Naive thymus-derived CD4-positive, alpha-beta T cell (primary cell): ENCODE measurements at regions not wholly inside any gene's neighbourhood (a gene's known extent, or its start where the extent isn't known, plus 50 kb on each side); places are given as distances from the start of the nearest gene placed in this dataset.

ENCODE experiments used
- ATAC-seq: fragments of 150-1000 bp; cut with Tn5 transposase; 2 replicates; pipeline ENCODE4 v1.10.0; 2021; ENCODE audit warnings: mild to moderate bottlenecking, moderate library complexity
- CTCF ChIA-PET: fragments of 350-600 bp; sonication (Branson Sonifier 250); formaldehyde crosslinking; loops from one replicate; lab custom pipeline; 2021; ENCODE audit warnings: antibody characterized with exemption; lab: Charles Lee
- POLR2A ChIA-PET: fragments of 350-600 bp; sonication (Branson Sonifier 250); formaldehyde crosslinking; loops from one replicate; lab custom pipeline; 2021; ENCODE audit warnings: antibody characterized with exemption, inconsistent platforms; lab: Charles Lee
- DNase-seq, 9 donors: peaks; one replicate each; pipeline versions ENCODE4 v3.0.0 to v3.0.0-alpha.2; 2020 to 2022; ENCODE audit warnings: mixed read lengths in 1 of 9
- H3K27ac ChIP-seq: one replicate; pipeline ENCODE4 v1.7.0; 2013; ENCODE audit warnings: mild to moderate bottlenecking, low read depth, low read length, moderate library complexity
- H3K27me3 ChIP-seq, 2 donors: one replicate each; pipeline ENCODE4 v1.7.0; 2013; ENCODE audit warnings: low read length in 2 of 2, mild to moderate bottlenecking in 2 of 2, moderate library complexity in 2 of 2; ENCODE audit not compliant: control insufficient read depth in 2 of 2, insufficient read depth in 2 of 2
- H3K36me3 ChIP-seq, 3 experiments: 1 replicate in 2 of 3; 2 replicates in 1 of 3; pipeline ENCODE4 v1.7.0; 2013; ENCODE audit warnings: low read length in 3 of 3, mild to moderate bottlenecking in 3 of 3, moderate library complexity in 1 of 3; ENCODE audit not compliant: insufficient read depth in 3 of 3, control insufficient read depth in 2 of 3
- H3K4me1 ChIP-seq, 2 donors: one replicate each; pipeline ENCODE4 v1.7.0; 2013; ENCODE audit warnings: low read length in 2 of 2, mild to moderate bottlenecking in 2 of 2, moderate library complexity in 1 of 2; ENCODE audit not compliant: control insufficient read depth in 2 of 2, insufficient read depth in 2 of 2
- H3K4me3 ChIP-seq: 2 replicates; pipeline ENCODE4 v1.7.0; 2013; ENCODE audit warnings: mild to moderate bottlenecking, low read length
- H3K9me3 ChIP-seq, 3 experiments: 1 replicate in 2 of 3; 2 replicates in 1 of 3; pipeline ENCODE4 v1.7.0; 2013; ENCODE audit warnings: low read length in 3 of 3; ENCODE audit not compliant: control insufficient read depth in 2 of 3
- H3K27ac Mint-ChIP-seq, 9 donors: one replicate each; pipeline ENCODE4 v1.8.0; 2020 to 2022; ENCODE audit warnings: mixed read lengths in 9 of 9, mild to moderate bottlenecking in 8 of 9, moderate library complexity in 5 of 9, inconsistent platforms in 2 of 9
- H3K27me3 Mint-ChIP-seq, 5 donors: one replicate each; pipeline ENCODE4 v1.8.0; 2021 to 2022; ENCODE audit warnings: mixed read lengths in 5 of 5, mild to moderate bottlenecking in 1 of 5
- H3K36me3 Mint-ChIP-seq, 5 donors: one replicate each; pipeline ENCODE4 v1.8.0; 2020 to 2022; ENCODE audit warnings: mixed read lengths in 5 of 5, mild to moderate bottlenecking in 3 of 5, inconsistent platforms in 1 of 5
- H3K4me1 Mint-ChIP-seq, 7 donors: one replicate each; pipeline ENCODE4 v1.8.0; 2020 to 2022; ENCODE audit warnings: mixed read lengths in 7 of 7, mild to moderate bottlenecking in 3 of 7, inconsistent platforms in 1 of 7
- H3K4me3 Mint-ChIP-seq, 10 donors: one replicate each; pipeline ENCODE4 v1.8.0; 2020 to 2022; ENCODE audit warnings: mild to moderate bottlenecking in 10 of 10, mixed read lengths in 10 of 10, moderate library complexity in 6 of 10, inconsistent platforms in 2 of 10
- H3K9me3 Mint-ChIP-seq, 11 donors: one replicate each; pipeline ENCODE4 v1.8.0; 2020 to 2022; ENCODE audit warnings: mixed read lengths in 11 of 11, mild to moderate bottlenecking in 4 of 11, inconsistent platforms in 1 of 11, moderate library complexity in 1 of 11
- intact Hi-C, 2 donors: fragments of 100-400 bp; cut with micrococcal nuclease; formaldehyde crosslinking; loops; one replicate each; pipeline ENCODE4 v1.15.1; 2023

- no peaks in the 10 kb centered on the region for H3K4me1 ChIP-seq
- ATAC-seq (no peak), DNase-seq (no peak)
- Mint-ChIP-seq H3K4me1 (no peaks in the 10 kb centered on the region), H3K4me3 (no peak overlapping the region), H3K27me3 (peaks cover 3 to 23% (median 7%) of the 10 kb centered on the region in 5 donors), H3K9me3 (peaks cover 0 to 2% (median 0%) of the 10 kb centered on the region in 11 donors), H3K36me3 (peaks cover 0 to 1% (median 0%) of the 10 kb centered on the region in 5 donors), H3K27ac (no peak overlapping the region)
- H3K27me3 ChIP-seq, result no peaks in the 10 kb centered on the region
- intact Hi-C loops, result no loop called here
- no peak overlapping the region for H3K27ac ChIP-seq
- H3K4me3 ChIP-seq, result no peak overlapping the region
- CTCF ChIA-PET, result no interaction called here
- POLR2A ChIA-PET, result interaction anchor here (0.7 kb wide), 1 partner anchor 435 kb away, joined by 3 read pairs; no protein-coding TSS in a partner anchor
- H3K9me3 ChIP-seq, result no peaks in the 10 kb centered on the region
- H3K36me3 ChIP-seq, result no peaks in the 10 kb centered on the region
These were observed 104.2 kb upstream of the HMHB1 start for GRCh38 chr5:143707806-143708205.

DNA sequence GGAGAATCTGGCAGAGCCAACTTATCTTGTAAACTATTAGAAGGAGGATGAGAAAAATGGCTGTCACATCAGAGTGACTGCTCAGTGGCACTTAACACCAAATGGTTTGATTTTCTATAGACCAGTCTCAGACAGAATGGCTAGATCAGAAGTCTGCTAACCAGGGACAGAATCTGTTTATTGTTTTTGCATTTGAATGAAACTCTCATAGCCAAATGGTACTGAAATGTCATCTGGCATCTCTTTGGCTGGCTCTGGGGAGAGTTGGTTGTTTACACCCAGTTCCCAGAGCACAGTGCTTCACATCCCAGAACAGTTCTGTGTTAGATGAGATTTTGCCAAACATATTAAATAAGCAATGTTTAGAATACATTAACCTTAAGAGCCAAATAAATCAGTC is 106.6 kb upstream of the HMHB1 start:
- Histone ChIP-seq H3K27me3 (no peaks in the 10 kb centered on the region), H3K4me3 (no peak overlapping the region), H3K27ac (no peak overlapping the region), H3K4me1 (no peaks in the 10 kb centered on the region), H3K36me3 (no peaks in the 10 kb centered on the region), H3K9me3 (no peaks in the 10 kb centered on the region)
- DNase-seq (no peak), ATAC-seq (no peak)
- intact Hi-C loops, result no loop called here
- POLR2A ChIA-PET, result no interaction called here
- Mint-ChIP-seq H3K36me3 (peaks cover 0 to 1% (median 0%) of the 10 kb centered on the region in 5 donors), H3K27me3 (peaks cover 3 to 23% (median 7%) of the 10 kb centered on the region in 5 donors), H3K27ac (no peak overlapping the region), H3K4me3 (no peak overlapping the region), H3K4me1 (no peaks in the 10 kb centered on the region), H3K9me3 (peaks cover 0 to 2% (median 0%) of the 10 kb centered on the region in 11 donors)
- CTCF ChIA-PET, result no interaction called here

DNA sequence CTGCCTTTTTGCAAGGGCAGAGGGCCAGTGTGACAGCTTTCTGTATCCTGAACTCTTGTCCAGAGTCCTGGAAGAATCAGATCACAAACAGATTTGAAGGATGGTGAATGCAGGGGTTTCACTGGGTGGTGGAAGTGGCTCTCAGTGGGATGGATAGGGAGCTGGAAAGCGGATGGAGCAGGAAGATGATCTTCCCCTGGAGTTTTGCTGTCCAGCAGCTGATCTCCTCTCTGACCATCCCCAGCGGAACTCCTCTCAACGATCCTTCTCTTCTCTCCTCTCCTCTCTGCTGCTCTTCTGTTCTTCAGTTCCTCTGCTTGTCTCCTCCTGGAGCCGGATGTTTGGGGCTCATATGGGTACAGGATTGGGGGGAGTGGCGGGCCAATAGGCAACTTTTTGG is 108.3 kb upstream of the HMHB1 start:
- ATAC-seq (no peak), DNase-seq (no peak)
- H3K36me3 Mint-ChIP-seq, result peaks cover 0 to 1% (median 0%) of the 10 kb centered on the region in 5 donors
- peaks cover 0 to 6% (median 0%) of the 10 kb centered on the region in 7 donors for H3K4me1 Mint-ChIP-seq
- no peak overlapping the region for H3K27ac Mint-ChIP-seq
- H3K9me3 ChIP-seq, result no peaks in the 10 kb centered on the region
- no peaks in the 10 kb centered on the region for H3K4me1 ChIP-seq
- POLR2A ChIA-PET, result no interaction called here
- no peaks in the 10 kb centered on the region for H3K36me3 ChIP-seq
- CTCF ChIA-PET, result no interaction called here
- H3K27me3 Mint-ChIP-seq, result peaks cover 0 to 18% (median 7%) of the 10 kb centered on the region in 5 donors
- H3K4me3 Mint-ChIP-seq, result no peak overlapping the region
- H3K27ac ChIP-seq, result no peak overlapping the region
- H3K4me3 ChIP-seq, result no peak overlapping the region
- intact Hi-C loops, result no loop called here
- peaks cover 0 to 2% (median 0%) of the 10 kb centered on the region in 11 donors for H3K9me3 Mint-ChIP-seq
- H3K27me3 ChIP-seq, result no peaks in the 10 kb centered on the region

GRCh38 chr5:143701493-143701892 is 110.5 kb upstream of the HMHB1 start:
- ChIA-PET CTCF (interaction anchor here (0.6 kb wide), 1 partner anchor 204 kb away, joined by 3 read pairs; no protein-coding TSS in a partner anchor), POLR2A (no interaction called here)
- ATAC-seq (no peak), DNase-seq (no peak)
- Histone ChIP-seq H3K27ac (no peak overlapping the region), H3K36me3 (no peaks in the 10 kb centered on the region), H3K27me3 (no peaks in the 10 kb centered on the region), H3K9me3 (no peaks in the 10 kb centered on the region), H3K4me3 (no peak overlapping the region), H3K4me1 (no peaks in the 10 kb centered on the region)
- Mint-ChIP-seq H3K4me1 (peaks cover 0 to 11% (median 0%) of the 10 kb centered on the region in 7 donors), H3K4me3 (no peak overlapping the region), H3K27ac (no peak overlapping the region), H3K27me3 (peaks cover 0 to 8% (median 0%) of the 10 kb centered on the region in 5 donors), H3K9me3 (peaks cover 0 to 2% (median 0%) of the 10 kb centered on the region in 11 donors), H3K36me3 (peaks cover 0 to 1% (median 0%) of the 10 kb centered on the region in 5 donors)
- intact Hi-C loops, result no loop called here

DNA sequence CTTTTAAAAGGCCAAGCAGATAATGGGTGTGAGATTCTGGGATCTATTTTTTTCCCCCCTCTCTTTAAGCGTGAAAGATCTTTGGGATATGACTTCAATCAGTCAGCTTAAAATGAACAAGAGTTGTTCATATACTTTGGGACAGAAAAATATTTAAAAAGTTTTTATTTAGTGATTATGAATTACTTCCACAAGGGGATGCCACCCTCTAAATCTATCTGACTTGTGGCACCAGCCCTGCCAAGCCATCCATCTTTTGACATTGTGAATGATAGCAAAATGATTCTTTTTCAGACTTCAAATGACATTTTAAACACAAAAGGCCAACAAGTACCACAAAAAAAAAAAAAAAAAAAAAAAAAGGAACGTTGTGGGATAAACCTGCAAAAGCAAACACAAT is 111.0 kb upstream of the HMHB1 start:
- no peaks in the 10 kb centered on the region for H3K36me3 ChIP-seq
- H3K4me1 ChIP-seq, result no peaks in the 10 kb centered on the region
- POLR2A ChIA-PET, result no interaction called here
- CTCF ChIA-PET, result no interaction called here
- H3K9me3 ChIP-seq, result no peaks in the 10 kb centered on the region
- Mint-ChIP-seq H3K4me3 (no peak overlapping the region), H3K36me3 (peaks cover 0 to 1% (median 0%) of the 10 kb centered on the region in 5 donors), H3K9me3 (peaks cover 0 to 5% (median 0%) of the 10 kb centered on the region in 11 donors), H3K27me3 (peaks cover 0 to 8% (median 0%) of the 10 kb centered on the region in 5 donors), H3K4me1 (peaks cover 0 to 11% (median 0%) of the 10 kb centered on the region in 7 donors), H3K27ac (no peak overlapping the region)
- no peak overlapping the region for H3K27ac ChIP-seq
- ATAC-seq (no peak), DNase-seq (no peak)
- H3K27me3 ChIP-seq, result no peaks in the 10 kb centered on the region
- intact Hi-C loops, result no loop called here
- no peak overlapping the region for H3K4me3 ChIP-seq

DNA sequence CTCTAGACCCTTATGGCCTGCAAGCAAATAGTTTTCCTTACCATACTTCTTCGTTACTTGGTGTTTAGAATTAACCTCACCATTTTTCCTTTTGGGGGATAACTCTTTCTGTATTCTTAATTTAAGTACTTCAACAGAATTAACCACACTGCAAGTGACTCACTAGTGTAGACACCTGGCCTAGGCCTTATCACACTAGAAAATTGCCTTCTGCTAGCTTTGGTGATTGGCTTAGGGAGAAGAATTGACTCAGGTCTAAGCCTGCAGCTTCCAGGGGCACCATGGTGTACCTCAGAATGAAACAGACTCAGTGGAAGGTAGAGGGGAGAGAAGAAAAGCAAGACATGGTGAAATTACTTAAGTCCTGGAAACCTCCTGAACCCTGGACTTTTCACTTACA is 112.8 kb upstream of the HMHB1 start:
- Mint-ChIP-seq H3K9me3 (peaks cover 0 to 9% (median 0%) of the 10 kb centered on the region in 11 donors), H3K27me3 (peaks cover 0 to 6% (median 0%) of the 10 kb centered on the region in 5 donors), H3K27ac (no peak overlapping the region), H3K4me1 (peaks cover 0 to 18% (median 0%) of the 10 kb centered on the region in 7 donors), H3K36me3 (no peaks in the 10 kb centered on the region), H3K4me3 (no peak overlapping the region)
- Histone ChIP-seq H3K4me1 (peaks cover 0 to 5% of the 10 kb centered on the region in 2 donors), H3K27me3 (no peaks in the 10 kb centered on the region), H3K4me3 (no peak overlapping the region), H3K9me3 (no peaks in the 10 kb centered on the region), H3K36me3 (no peaks in the 10 kb centered on the region), H3K27ac (no peak overlapping the region)
- DNase-seq (no peak), ATAC-seq (no peak)
- ChIA-PET CTCF (no interaction called here), POLR2A (no interaction called here)
- intact Hi-C loops, result no loop called here

- H3K4me3 Mint-ChIP-seq, result no peak overlapping the region
- H3K27ac Mint-ChIP-seq, result no peak overlapping the region
- no peaks in the 10 kb centered on the region for H3K9me3 ChIP-seq
- POLR2A ChIA-PET, result no interaction called here
- DNase-seq (no peak), ATAC-seq (no peak)
- CTCF ChIA-PET, result no interaction called here
- H3K4me1 Mint-ChIP-seq, result peaks cover 0 to 18% (median 0%) of the 10 kb centered on the region in 7 donors
- peaks cover 0 to 9% (median 0%) of the 10 kb centered on the region in 11 donors for H3K9me3 Mint-ChIP-seq
- no peak overlapping the region for H3K4me3 ChIP-seq
- H3K36me3 Mint-ChIP-seq, result no peaks in the 10 kb centered on the region
- peaks cover 0 to 10% of the 10 kb centered on the region in 2 donors for H3K4me1 ChIP-seq
- no peaks in the 10 kb centered on the region for H3K36me3 ChIP-seq
- no peaks in the 10 kb centered on the region for H3K27me3 ChIP-seq
- H3K27me3 Mint-ChIP-seq, result peaks cover 0 to 6% (median 0%) of the 10 kb centered on the region in 5 donors
- intact Hi-C loops, result no loop called here
- H3K27ac ChIP-seq, result no peak overlapping the region
These were observed 113.4 kb upstream of the HMHB1 start for GRCh38 chr5:143698574-143698973.
